ENCODE measurements at regions not wholly inside any gene's neighbourhood (a gene's known extent, or its start where the extent isn't known, plus 50 kb on each side); places are given as distances from the start of the nearest gene placed in this dataset.

DNA sequence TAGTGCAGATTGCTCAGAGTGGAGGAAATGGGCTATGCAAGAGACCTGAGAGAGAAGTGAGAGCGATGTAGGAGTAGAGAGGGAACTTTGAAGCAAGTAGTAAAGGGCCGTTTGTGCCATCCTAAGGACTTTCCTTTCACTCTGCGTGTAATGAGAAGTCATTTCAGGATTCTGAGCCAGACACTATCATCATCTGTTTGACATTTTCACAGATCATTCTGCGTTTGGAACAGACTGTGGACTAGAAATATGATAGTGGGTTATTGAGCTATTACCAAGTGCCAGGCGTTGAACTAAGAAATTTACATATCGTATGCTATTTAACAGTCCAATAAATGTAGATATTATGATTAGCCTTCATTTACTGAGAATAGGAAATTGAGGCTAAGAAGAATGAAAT is 150.0 kb upstream of the ROBO2 start:
- Histone ChIP-seq H3K9ac (ENCODE audit: insufficient read depth in 1 of 2, low read depth in 2 of 2, low read length in 2 of 2) (no peak overlapping the region), H3K4me3 (no peak overlapping the region), H3K79me2 (ENCODE audit: control insufficient read depth, insufficient read depth, low read length) (no peaks in the 10 kb centered on the region), H3K27me3 (ENCODE audit: control insufficient read depth in 2 of 2, insufficient read depth in 2 of 2, low read length in 2 of 2) (no peaks in the 10 kb centered on the region), H2AFZ (ENCODE audit: low read depth, low read length) (no peak overlapping the region), H3K9me1 (ENCODE audit: control insufficient read depth, insufficient read depth, low read length) (no peaks in the 10 kb centered on the region), H3K9me3 (replicated peaks; ENCODE audit: control insufficient read depth, insufficient read depth, low read depth, low read length) (no peaks in the 10 kb centered on the region), H4K20me1 (replicated peaks; ENCODE audit: control insufficient read depth, insufficient read depth, low read length) (no peaks in the 10 kb centered on the region), H3K27ac (ENCODE audit: extremely low read depth, low read depth, low read length) (no peak overlapping the region), H3K4me2 (ENCODE audit: insufficient read depth, low read length) (no peak overlapping the region), H3K36me3 (ENCODE audit: control insufficient read depth, insufficient read depth, low read length) (no peaks in the 10 kb centered on the region), H3K4me1 (replicated peaks in 1 of 2; ENCODE audit: control insufficient read depth in 2 of 2, insufficient read depth in 2 of 2, low read length in 2 of 2) (no peaks in the 10 kb centered on the region)
- intact Hi-C loops (cut with micrococcal nuclease), result no loop called here
- ChIA-PET CTCF (ENCODE audit: low intra/inter-chr PET ratio) (no interaction called here), POLR2A (no interaction called here)
- TF ChIP-seq ATF6 (CRISPR knock-in tag; IDR thresholded peaks at IDR 0.05), result no peak
- TF ChIP-seq, protein P1, sequence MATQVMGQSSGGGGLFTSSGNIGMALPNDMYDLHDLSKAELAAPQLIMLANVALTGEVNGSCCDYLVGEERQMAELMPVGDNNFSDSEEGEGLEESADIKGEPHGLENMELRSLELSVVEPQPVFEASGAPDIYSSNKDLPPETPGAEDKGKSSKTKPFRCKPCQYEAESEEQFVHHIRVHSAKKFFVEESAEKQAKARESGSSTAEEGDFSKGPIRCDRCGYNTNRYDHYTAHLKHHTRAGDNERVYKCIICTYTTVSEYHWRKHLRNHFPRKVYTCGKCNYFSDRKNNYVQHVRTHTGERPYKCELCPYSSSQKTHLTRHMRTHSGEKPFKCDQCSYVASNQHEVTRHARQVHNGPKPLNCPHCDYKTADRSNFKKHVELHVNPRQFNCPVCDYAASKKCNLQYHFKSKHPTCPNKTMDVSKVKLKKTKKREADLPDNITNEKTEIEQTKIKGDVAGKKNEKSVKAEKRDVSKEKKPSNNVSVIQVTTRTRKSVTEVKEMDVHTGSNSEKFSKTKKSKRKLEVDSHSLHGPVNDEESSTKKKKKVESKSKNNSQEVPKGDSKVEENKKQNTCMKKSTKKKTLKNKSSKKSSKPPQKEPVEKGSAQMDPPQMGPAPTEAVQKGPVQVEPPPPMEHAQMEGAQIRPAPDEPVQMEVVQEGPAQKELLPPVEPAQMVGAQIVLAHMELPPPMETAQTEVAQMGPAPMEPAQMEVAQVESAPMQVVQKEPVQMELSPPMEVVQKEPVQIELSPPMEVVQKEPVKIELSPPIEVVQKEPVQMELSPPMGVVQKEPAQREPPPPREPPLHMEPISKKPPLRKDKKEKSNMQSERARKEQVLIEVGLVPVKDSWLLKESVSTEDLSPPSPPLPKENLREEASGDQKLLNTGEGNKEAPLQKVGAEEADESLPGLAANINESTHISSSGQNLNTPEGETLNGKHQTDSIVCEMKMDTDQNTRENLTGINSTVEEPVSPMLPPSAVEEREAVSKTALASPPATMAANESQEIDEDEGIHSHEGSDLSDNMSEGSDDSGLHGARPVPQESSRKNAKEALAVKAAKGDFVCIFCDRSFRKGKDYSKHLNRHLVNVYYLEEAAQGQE (IDR thresholded peaks at IDR 0.05; ENCODE audit: borderline replicate concordance), result no peak
- TF ChIP-seq, protein P1 (CRISPR knock-in tag; IDR thresholded peaks at IDR 0.05; ENCODE audit: low read depth), result no peak
- TF ChIP-seq MYNN (IDR thresholded peaks at IDR 0.05), result no peak
- no peak for TF ChIP-seq MYNN (CRISPR knock-in tag; IDR thresholded peaks at IDR 0.05)
- no peak for TF ChIP-seq ATF4 (CRISPR knock-in tag; IDR thresholded peaks at IDR 0.05)
- TF ChIP-seq YBX1 (IDR thresholded peaks at IDR 0.05), result no peak
- no peak for TF ChIP-seq ZNF324 (CRISPR knock-in tag; IDR thresholded peaks at IDR 0.05)
- FAIRE-seq, result no peak
- whole genome bisulfite sequencing (ENCODE audit: insufficient coverage, low coverage, missing lambda C conversion rate), result 0% methylated on average over 6 of the region's 6 CpGs
- in situ Hi-C loops (cut with MboI), result no loop called here
- ATAC-seq, result no peak
- no peak for DNase-seq (ENCODE audit: extremely low read depth in 1 of 4, low spot score in 3 of 4)
- no TSS peak for BruUV-seq (replicated peaks)

Data from K562 (cell line).